Testis (tissue), 2 donors: ENCODE measurements at regions not wholly inside any gene's neighbourhood (a gene's known extent, or its start where the extent isn't known, plus 50 kb on each side); places are given as distances from the start of the nearest gene placed in this dataset.

Experiments used
- DNase-seq: peaks from one replicate; pipeline ENCODE4 v3.0.0-alpha.2; 2019
- H3K27ac ChIP-seq, 2 donors: fragments of 200-600 bp; sonication (generic); one replicate each; pipeline ENCODE4 v1.5.1; 2019
- H3K27me3 ChIP-seq: fragments of 200-600 bp; sonication (generic); one replicate; pipeline ENCODE4 v1.5.1; 2019
- H3K36me3 ChIP-seq: fragments of 200-600 bp; sonication (generic); one replicate; pipeline ENCODE4 v1.5.1; 2017; ENCODE audit warnings: low read depth; ENCODE audit errors: missing control alignments
- H3K4me1 ChIP-seq: fragments of 200-600 bp; sonication (generic); one replicate; pipeline ENCODE4 v1.5.1; 2019
- H3K4me3 ChIP-seq, 2 donors: fragments of 200-600 bp; sonication (generic); one replicate each; pipeline ENCODE4 v1.5.1; 2017 to 2019
- H3K9me3 ChIP-seq: fragments of 200-600 bp; sonication (generic); one replicate; pipeline ENCODE4 v1.5.1; 2017
- POLR2A ChIP-seq: fragments of 450-650 bp; IDR thresholded peaks from one replicate; pipeline ENCODE4 v1.6.1; 2017; ENCODE audit warnings: antibody characterized with exemption, mild to moderate bottlenecking, moderate library complexity
- WGBS, 2 donors: methylation state at CpG; one replicate each; pipeline ENCODE4 v1.1.5; 2018; 5-methylcytosine and 5-hydroxymethylcytosine counted together
- intact Hi-C: fragments of 100-400 bp; cut with DNase I; formaldehyde crosslinking; loops from one replicate; pipeline ENCODE4 v1.15.1; 2023; ENCODE audit warnings: low total_unique reads
- TF ChIP-seq, protein P1 (sequence below), 3 experiments: fragments of 450-650 bp in 2 of 3; fragments of 200-600 bp in 1 of 3; sonication (generic) in 1 of 3; IDR thresholded peaks; one replicate each; pipeline ENCODE4 v1.5.1; 2016 to 2019; ENCODE audit warnings: antibody characterized with exemption in 3 of 3, mild to moderate bottlenecking in 2 of 3, moderate library complexity in 1 of 3

DNA sequence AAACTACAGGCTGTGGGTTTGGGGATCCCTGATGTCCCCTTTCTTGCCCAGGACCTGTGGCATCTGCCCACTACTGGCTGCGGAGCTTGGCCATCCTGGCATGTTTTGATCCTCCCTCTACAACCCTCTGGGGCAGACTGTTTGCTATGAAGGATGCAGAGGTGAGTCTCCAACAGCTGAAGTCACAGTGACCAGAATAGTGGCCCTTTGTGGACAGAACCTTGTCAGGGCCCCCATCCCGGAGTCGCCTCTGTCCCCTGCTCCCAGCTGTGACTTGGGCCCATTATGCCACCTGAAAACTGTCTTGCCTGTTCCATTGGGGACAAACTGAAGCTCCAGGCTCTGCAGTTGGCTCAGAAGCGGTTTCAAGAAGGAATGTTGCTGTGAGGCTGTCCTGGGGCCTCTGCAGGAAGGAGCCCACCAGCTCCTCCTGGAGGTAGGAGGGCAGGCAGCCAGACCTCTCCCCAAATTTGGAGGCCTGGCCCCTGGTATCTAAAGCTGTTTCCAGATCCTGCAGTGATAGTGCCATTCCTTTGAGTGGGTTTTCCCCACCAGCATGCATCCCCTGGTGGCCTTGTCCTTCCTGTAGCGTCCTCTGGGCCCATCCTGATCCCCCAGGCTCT, 93.3 kb downstream of the BARX1 start:
- Histone ChIP-seq H3K27me3 (no peaks in the 10 kb centered on the region), H3K27ac (no peak overlapping the region), H3K4me3 (no peak overlapping the region), H3K4me1 (peaks cover 2% of the 10 kb centered on the region), H3K9me3 (no peaks in the 10 kb centered on the region), H3K36me3 (no peaks in the 10 kb centered on the region)
- intact Hi-C loops = no loop called here
- no peak for DNase-seq
- 82 to 90% methylated on average over 5 of the region's 5 CpGs for WGBS, 2 donors
- TF ChIP-seq, protein P1, sequence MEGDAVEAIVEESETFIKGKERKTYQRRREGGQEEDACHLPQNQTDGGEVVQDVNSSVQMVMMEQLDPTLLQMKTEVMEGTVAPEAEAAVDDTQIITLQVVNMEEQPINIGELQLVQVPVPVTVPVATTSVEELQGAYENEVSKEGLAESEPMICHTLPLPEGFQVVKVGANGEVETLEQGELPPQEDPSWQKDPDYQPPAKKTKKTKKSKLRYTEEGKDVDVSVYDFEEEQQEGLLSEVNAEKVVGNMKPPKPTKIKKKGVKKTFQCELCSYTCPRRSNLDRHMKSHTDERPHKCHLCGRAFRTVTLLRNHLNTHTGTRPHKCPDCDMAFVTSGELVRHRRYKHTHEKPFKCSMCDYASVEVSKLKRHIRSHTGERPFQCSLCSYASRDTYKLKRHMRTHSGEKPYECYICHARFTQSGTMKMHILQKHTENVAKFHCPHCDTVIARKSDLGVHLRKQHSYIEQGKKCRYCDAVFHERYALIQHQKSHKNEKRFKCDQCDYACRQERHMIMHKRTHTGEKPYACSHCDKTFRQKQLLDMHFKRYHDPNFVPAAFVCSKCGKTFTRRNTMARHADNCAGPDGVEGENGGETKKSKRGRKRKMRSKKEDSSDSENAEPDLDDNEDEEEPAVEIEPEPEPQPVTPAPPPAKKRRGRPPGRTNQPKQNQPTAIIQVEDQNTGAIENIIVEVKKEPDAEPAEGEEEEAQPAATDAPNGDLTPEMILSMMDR (IDR thresholded peaks at IDR 0.05) = no peak
- TF ChIP-seq POLR2A = no peak

DNA sequence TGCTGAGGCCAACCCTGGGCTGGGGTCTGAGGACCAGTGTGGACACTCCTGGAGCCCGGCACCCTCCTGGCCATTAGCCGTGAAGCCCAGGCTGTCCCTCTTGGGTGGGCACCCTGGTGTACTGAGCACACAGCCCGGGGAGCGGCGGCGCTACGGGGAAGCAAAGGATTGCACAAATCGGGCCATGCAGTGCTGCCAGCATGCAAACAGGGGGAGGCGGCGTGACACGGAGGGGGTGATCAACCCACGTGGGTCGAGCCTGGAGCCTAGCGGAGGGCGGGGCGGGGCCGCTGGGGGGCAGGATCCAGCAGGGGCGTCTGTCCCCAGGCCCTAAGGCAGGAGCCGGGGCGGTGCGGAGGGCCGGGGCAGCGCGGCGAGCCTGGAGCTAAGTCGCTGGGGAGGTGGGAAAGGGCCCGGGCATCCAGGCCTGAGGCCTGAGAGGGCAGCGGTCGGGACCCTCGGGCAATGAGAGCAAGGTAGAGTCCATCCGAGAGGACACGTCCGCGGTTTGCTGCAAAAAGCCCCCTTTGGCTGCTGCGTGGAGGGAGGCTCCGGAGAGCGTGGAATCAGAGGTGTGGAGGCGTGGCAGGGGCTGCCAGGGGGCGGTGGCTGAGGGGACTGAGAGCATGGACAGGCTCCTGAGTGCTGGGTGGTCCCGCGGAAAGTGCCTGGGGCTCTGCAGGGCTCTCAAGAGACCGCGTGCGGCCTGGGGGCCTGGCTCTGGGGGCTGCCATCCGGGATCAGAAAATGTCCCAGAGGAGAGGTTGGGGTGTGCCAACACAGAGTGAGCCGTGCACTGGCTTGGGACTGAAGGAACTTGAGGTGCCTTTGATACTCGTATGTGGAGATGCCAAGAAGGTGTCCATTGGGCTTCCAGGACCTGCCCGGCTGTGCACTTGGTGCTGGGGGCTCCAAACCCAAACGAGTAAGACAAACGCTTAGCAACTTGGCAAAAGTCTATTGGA, 94.2 kb downstream of the BARX1 start:
- TF ChIP-seq, protein P1 (IDR thresholded peaks at IDR 0.05) = no peak
- no peak for TF ChIP-seq POLR2A
- no peak for DNase-seq
- WGBS, 2 donors = 11 to 18% methylated on average over 45 to 49 of the region's 50 CpGs
- Histone ChIP-seq H3K4me3 (peak overlapping the region in 1 of 2 donors; percentile 34), H3K9me3 (no peaks in the 10 kb centered on the region), H3K36me3 (no peaks in the 10 kb centered on the region), H3K27ac (no peak overlapping the region), H3K4me1 (peaks cover 2% of the 10 kb centered on the region), H3K27me3 (no peaks in the 10 kb centered on the region)
- intact Hi-C loops = no loop called here

DNA sequence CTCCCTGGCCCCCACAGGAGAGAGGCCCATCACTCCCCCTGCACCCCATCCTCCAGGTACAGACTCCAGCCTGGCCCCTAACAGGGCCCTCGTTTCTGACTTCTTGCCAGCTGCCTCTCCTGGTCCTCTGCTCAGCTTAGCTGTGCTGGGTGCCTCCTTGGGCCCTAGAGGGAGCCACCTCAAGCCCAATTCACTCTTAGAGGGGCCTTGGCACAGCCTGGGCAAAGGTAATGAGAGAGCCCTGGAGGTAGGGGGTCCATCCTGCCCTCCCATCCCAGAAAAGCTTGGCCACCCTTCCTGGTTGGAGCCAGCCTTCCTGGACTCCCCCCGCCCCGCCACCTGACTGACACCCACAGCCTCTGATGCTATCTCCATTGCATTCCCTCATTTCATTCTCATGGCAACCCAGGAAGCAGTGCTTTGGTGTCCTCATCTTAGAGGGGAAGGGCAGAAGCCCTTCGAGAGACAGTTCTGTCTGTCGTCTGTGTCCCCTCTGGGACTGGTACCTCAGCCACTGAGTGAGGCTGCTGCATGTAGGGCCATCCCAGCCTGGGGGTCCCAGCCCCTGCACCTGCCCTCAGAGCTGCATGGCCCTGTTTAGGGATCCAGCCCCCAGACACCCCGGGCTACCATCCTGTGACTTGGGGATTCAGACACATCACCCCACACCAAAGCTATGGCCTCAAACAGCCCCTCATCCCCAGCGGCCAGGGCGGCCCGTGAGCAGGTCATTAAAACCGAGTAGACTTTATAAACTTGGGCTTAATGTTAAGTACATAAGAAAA, 95.5 kb downstream of the BARX1 start:
- 22 to 81% methylated on average over 1 to 10 of the region's 10 CpGs for WGBS, 2 donors
- Histone ChIP-seq H3K27ac (no peak overlapping the region), H3K36me3 (no peaks in the 10 kb centered on the region), H3K9me3 (no peaks in the 10 kb centered on the region), H3K27me3 (no peaks in the 10 kb centered on the region), H3K4me1 (peaks cover 2% of the 10 kb centered on the region), H3K4me3 (no peak overlapping the region)
- no peak for DNase-seq
- intact Hi-C loops = no loop called here
- TF ChIP-seq POLR2A = no peak

DNA sequence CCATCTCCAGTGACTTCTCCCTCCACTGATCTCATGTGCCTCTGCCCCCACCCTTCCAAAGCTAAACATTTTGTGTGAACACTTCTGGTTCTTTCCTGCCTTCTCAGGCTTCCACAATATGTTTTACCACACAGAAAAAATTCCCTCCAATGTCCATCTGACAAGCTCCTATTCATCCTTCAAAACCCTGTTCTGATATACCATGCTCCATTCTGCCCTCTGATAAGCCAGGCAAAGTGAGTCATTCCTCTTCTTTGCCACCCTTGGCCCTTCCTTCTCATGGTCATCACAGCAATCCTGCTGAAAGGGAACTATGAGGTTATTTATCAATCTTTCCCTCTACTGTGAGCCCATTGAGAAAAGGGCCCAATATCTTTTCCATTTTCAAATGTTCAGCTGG, 97.6 kb downstream of the BARX1 start:
- intact Hi-C loops = no loop called here
- H3K4me3 ChIP-seq = no peak overlapping the region

More for the DNA sequence above, 97.6 kb downstream of the BARX1 start:
- no peaks in the 10 kb centered on the region for H3K9me3 ChIP-seq
- peaks cover 2% of the 10 kb centered on the region for H3K4me1 ChIP-seq
- H3K27ac ChIP-seq = no peak overlapping the region
- H3K27me3 ChIP-seq = no peaks in the 10 kb centered on the region
- TF ChIP-seq POLR2A = no peak
- TF ChIP-seq, protein P1 (IDR thresholded peaks at IDR 0.05) = no peak
- no peaks in the 10 kb centered on the region for H3K36me3 ChIP-seq
- no peak for DNase-seq
